ENCODE measurements at regions not wholly inside any gene's neighbourhood (a gene's known extent, or its start where the extent isn't known, plus 50 kb on each side); places are given as distances from the start of the nearest gene placed in this dataset.

- intact Hi-C loops (cut with DNase I; ENCODE audit: low total_unique reads), result loop anchor here (10.0 kb wide), 1 partner anchor 1359 kb away; no protein-coding TSS in a partner anchor
- Histone ChIP-seq H3K4me1 (no peaks in the 10 kb centered on the region), H3K9me3 (no peaks in the 10 kb centered on the region), H3K27me3 (no peaks in the 10 kb centered on the region), H3K36me3 (no peaks in the 10 kb centered on the region), H3K4me3 (no peak overlapping the region), H3K27ac (no peak overlapping the region)
- TF ChIP-seq POLR2A (IDR thresholded peaks at IDR 0.05) (no peak), CTCF (IDR thresholded peaks at IDR 0.05) (no peak), POLR2AphosphoS5 (IDR thresholded peaks at IDR 0.05) (no peak)
- DNase-seq (ENCODE audit: low spot score in 2 of 2), result no peak
Measured at GRCh38 chr2:185633621-185634020, 105.0 kb upstream of the FSIP2 start.

GRCh38 chr2:185638771-185639170, 99.8 kb upstream of the FSIP2 start:
- Histone ChIP-seq H3K27me3 (no peaks in the 10 kb centered on the region), H3K4me3 (no peak overlapping the region), H3K4me1 (no peaks in the 10 kb centered on the region), H3K27ac (no peak overlapping the region), H3K9me3 (no peaks in the 10 kb centered on the region), H3K36me3 (no peaks in the 10 kb centered on the region)
- intact Hi-C loops (cut with DNase I; ENCODE audit: low total_unique reads), result loop anchor here (10.0 kb wide), 1 partner anchor 1364 kb away; no protein-coding TSS in a partner anchor
- DNase-seq (ENCODE audit: low spot score in 2 of 2), result no peak
- no peak for TF ChIP-seq POLR2AphosphoS5 (IDR thresholded peaks at IDR 0.05)
- no peak for TF ChIP-seq CTCF (IDR thresholded peaks at IDR 0.05)
- TF ChIP-seq POLR2A (IDR thresholded peaks at IDR 0.05), result no peak

- Histone ChIP-seq H3K4me1 (no peaks in the 10 kb centered on the region), H3K4me3 (no peak overlapping the region), H3K27ac (no peak overlapping the region), H3K27me3 (no peaks in the 10 kb centered on the region), H3K9me3 (no peaks in the 10 kb centered on the region), H3K36me3 (no peaks in the 10 kb centered on the region)
- intact Hi-C loops (cut with DNase I; ENCODE audit: low total_unique reads), result no loop called here
- TF ChIP-seq POLR2A (IDR thresholded peaks at IDR 0.05) (no peak), CTCF (IDR thresholded peaks at IDR 0.05) (no peak), POLR2AphosphoS5 (IDR thresholded peaks at IDR 0.05) (no peak)
- no peak for DNase-seq (ENCODE audit: low spot score in 2 of 2)
Measured at GRCh38 chr2:185640588-185640987, 98.0 kb upstream of the FSIP2 start.

GRCh38 chr2:185643434-185643833, 95.2 kb upstream of the FSIP2 start:
- TF ChIP-seq POLR2AphosphoS5 (IDR thresholded peaks at IDR 0.05) (no peak), CTCF (IDR thresholded peaks at IDR 0.05) (no peak), POLR2A (IDR thresholded peaks at IDR 0.05) (no peak)
- no peak overlapping the region for H3K4me3 ChIP-seq
- intact Hi-C loops (cut with DNase I; ENCODE audit: low total_unique reads), result no loop called here

GRCh38 chr2:185644828-185645227, 93.8 kb upstream of the FSIP2 start:
- Histone ChIP-seq H3K27ac (no peak overlapping the region), H3K27me3 (no peaks in the 10 kb centered on the region), H3K4me3 (no peak overlapping the region), H3K4me1 (no peaks in the 10 kb centered on the region), H3K36me3 (no peaks in the 10 kb centered on the region), H3K9me3 (peaks cover 0 to under 1% of the 10 kb centered on the region in 2 donors)
- no peak for DNase-seq (ENCODE audit: low spot score in 2 of 2)
- TF ChIP-seq CTCF (IDR thresholded peaks at IDR 0.05), result no peak
- intact Hi-C loops (cut with DNase I; ENCODE audit: low total_unique reads), result no loop called here

More at GRCh38 chr2:185643434-185643833, 95.2 kb upstream of the FSIP2 start:
- Histone ChIP-seq H3K4me1 (no peaks in the 10 kb centered on the region), H3K9me3 (no peaks in the 10 kb centered on the region), H3K27ac (no peak overlapping the region), H3K36me3 (no peaks in the 10 kb centered on the region), H3K27me3 (no peaks in the 10 kb centered on the region)
- no peak for DNase-seq (ENCODE audit: low spot score in 2 of 2)
